Suprapubic skin (tissue), 4 donors: ENCODE measurements at regions not wholly inside any gene's neighbourhood (a gene's known extent, or its start where the extent isn't known, plus 50 kb on each side); places are given as distances from the start of the nearest gene placed in this dataset.

ENCODE experiments used
- EP300 ChIP-seq: sonication (generic); formaldehyde crosslinking; IDR thresholded peaks from one replicate; pipeline ENCODE4 v1.6.1; 2017; ENCODE audit warnings: antibody characterized with exemption
- POLR2A ChIP-seq, 2 donors: fragments of 450-650 bp; IDR thresholded peaks; one replicate each; pipeline ENCODE4 v1.6.1; 2017; ENCODE audit warnings: antibody characterized with exemption in 2 of 2, mild to moderate bottlenecking in 2 of 2, moderate library complexity in 2 of 2
- POLR2AphosphoS5 ChIP-seq, 3 donors: sonication (generic); formaldehyde crosslinking; IDR thresholded peaks; one replicate each; pipeline ENCODE4 v1.6.1; 2017; ENCODE audit warnings: antibody characterized with exemption in 3 of 3
- TF ChIP-seq, protein P1 (sequence below), 2 donors: fragments of 200-600 bp in 1 of 2; fragments of 450-650 bp in 1 of 2; sonication (generic) in 1 of 2; IDR thresholded peaks; one replicate each; pipeline ENCODE4 v1.5.1; 2016 to 2019; ENCODE audit warnings: antibody characterized with exemption in 2 of 2, mild to moderate bottlenecking in 1 of 2, moderate library complexity in 1 of 2

DNA sequence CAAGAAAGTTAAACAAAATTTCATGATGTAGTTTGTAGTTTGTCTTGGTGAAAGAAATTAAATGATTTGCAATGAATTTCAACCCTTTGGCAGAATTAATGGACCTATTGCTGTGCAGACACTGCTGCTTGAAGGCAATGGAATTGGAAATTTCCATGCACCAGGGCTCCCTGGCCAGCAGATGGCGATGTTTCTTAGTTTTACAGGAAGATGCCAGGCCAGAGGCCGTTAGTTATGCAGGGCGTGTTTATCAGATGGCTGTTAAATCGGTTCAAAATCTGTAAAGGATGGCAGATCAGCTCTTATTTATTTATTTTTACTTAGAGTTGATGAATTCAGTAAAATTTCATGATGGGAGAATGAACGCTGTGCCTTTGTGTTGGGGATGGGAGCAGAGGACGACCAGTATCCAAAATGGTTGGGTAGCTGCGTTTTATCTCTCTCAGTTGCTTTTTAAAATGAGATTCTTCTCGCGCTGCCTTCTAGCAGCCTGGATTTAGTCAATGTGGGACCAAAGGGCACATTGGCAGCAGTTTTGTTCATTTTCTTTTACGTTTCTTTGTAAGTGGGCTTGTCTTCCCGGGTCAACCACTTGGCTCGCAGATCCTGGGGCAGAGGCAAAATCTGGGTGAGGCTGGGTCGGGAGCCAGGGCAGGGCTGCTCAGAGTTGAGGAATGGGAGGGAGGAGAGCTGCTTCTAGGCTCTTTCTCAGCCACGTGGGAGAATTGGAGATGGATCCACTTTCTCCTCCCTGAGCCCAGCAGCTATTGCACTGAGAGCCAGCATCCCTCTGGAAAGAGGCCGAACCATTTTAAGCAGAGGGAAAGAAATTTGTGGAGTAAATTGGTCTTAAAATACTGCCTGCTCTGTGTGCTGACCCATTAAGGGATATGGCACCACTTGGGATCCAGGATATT lies 344.0 kb downstream of the PIK3C3 start:
- TF ChIP-seq, protein P1, sequence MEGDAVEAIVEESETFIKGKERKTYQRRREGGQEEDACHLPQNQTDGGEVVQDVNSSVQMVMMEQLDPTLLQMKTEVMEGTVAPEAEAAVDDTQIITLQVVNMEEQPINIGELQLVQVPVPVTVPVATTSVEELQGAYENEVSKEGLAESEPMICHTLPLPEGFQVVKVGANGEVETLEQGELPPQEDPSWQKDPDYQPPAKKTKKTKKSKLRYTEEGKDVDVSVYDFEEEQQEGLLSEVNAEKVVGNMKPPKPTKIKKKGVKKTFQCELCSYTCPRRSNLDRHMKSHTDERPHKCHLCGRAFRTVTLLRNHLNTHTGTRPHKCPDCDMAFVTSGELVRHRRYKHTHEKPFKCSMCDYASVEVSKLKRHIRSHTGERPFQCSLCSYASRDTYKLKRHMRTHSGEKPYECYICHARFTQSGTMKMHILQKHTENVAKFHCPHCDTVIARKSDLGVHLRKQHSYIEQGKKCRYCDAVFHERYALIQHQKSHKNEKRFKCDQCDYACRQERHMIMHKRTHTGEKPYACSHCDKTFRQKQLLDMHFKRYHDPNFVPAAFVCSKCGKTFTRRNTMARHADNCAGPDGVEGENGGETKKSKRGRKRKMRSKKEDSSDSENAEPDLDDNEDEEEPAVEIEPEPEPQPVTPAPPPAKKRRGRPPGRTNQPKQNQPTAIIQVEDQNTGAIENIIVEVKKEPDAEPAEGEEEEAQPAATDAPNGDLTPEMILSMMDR (IDR thresholded peaks at IDR 0.05) = peak; percentile 63 to 81
- TF ChIP-seq POLR2A (IDR thresholded peaks at IDR 0.05) (no peak), EP300 (no peak), POLR2AphosphoS5 (IDR thresholded peaks at IDR 0.05) (no peak)
